Medulla oblongata (tissue), 1 donor: ENCODE measurements at regions not wholly inside any gene's neighbourhood (a gene's known extent, or its start where the extent isn't known, plus 50 kb on each side); places are given as distances from the start of the nearest gene placed in this dataset.

ENCODE experiments used
- DNase-seq: peaks from one replicate; pipeline ENCODE4 v3.0.0-alpha.2; 2015; ENCODE audit errors: extremely low spot score

- DNase-seq = peak; percentile 41
These were observed 138.6 kb upstream of the SPEF2 start for GRCh38 chr5:35478856-35479682.

GRCh38 chr5:35477911-35478310 lies 139.8 kb upstream of the SPEF2 start:
- DNase-seq = no peak

- DNase-seq = no peak
These were observed 140.3 kb upstream of the SPEF2 start for GRCh38 chr5:35477321-35477720.

GRCh38 chr5:35476797-35477196 lies 140.9 kb upstream of the SPEF2 start:
- DNase-seq = no peak

GRCh38 chr5:35476036-35476435 lies 141.6 kb upstream of the SPEF2 start:
- DNase-seq = no peak

GRCh38 chr5:35473589-35473988 lies 144.1 kb upstream of the SPEF2 start:
- DNase-seq = no peak

- no peak for DNase-seq
These were observed 146.8 kb upstream of the SPEF2 start for GRCh38 chr5:35470866-35471265.

GRCh38 chr5:35468811-35469210 lies 148.9 kb upstream of the SPEF2 start:
- no peak for DNase-seq

- DNase-seq = no peak
These were observed 150.9 kb upstream of the SPEF2 start for GRCh38 chr5:35466746-35467145.

GRCh38 chr5:35464757-35465156 lies 152.9 kb upstream of the SPEF2 start:
- no peak for DNase-seq

- no peak for DNase-seq
These were observed 156.1 kb upstream of the SPEF2 start for GRCh38 chr5:35461530-35461929.

GRCh38 chr5:35458824-35459207 lies 158.8 kb upstream of the SPEF2 start:
- no peak for DNase-seq

- no peak for DNase-seq
These were observed 159.5 kb upstream of the SPEF2 start for GRCh38 chr5:35457912-35458823.

- no peak for DNase-seq
These were observed 161.2 kb upstream of the SPEF2 start for GRCh38 chr5:35456506-35456905.

- no peak for DNase-seq
These were observed 163.6 kb upstream of the SPEF2 start for GRCh38 chr5:35454011-35454525.

GRCh38 chr5:35443803-35444595 lies 173.7 kb upstream of the SPEF2 start:
- no peak for DNase-seq

GRCh38 chr5:35442885-35443639 lies 174.6 kb upstream of the SPEF2 start:
- DNase-seq = no peak

GRCh38 chr5:35440409-35440808 lies 177.3 kb upstream of the SPEF2 start:
- DNase-seq = no peak

- DNase-seq = no peak
These were observed 178.9 kb upstream of the SPEF2 start for GRCh38 chr5:35438786-35439185.

- no peak for DNase-seq
These were observed 179.4 kb upstream of the SPEF2 start for GRCh38 chr5:35438288-35438687.
